ENCODE measurements at regions not wholly inside any gene's neighbourhood (a gene's known extent, or its start where the extent isn't known, plus 50 kb on each side); places are given as distances from the start of the nearest gene placed in this dataset.

GRCh38 chr4:117783716-117784115 is 250.6 kb upstream of the NDST3 start:
- TF ChIP-seq GATA3 (IDR thresholded peaks at IDR 0.05; ENCODE audit: low read depth, low read length) (no peak), GATA2 (IDR thresholded peaks at IDR 0.05; ENCODE audit: low read depth, low read length) (no peak)
